HG02763 (cell line): ENCODE measurements at regions not wholly inside any gene's neighbourhood (a gene's known extent, or its start where the extent isn't known, plus 50 kb on each side); places are given as distances from the start of the nearest gene placed in this dataset.
"Not testable (repeated sequence)": the region's sequence is repeated elsewhere in the genome, so short reads cannot be mapped to it uniquely, and the experiment has no call there.

Experiments used
- ATAC-seq: cut with Tn5 transposase; IDR thresholded peaks from one replicate; pipeline ENCODE4 v1.9.1; 2021; ENCODE audit warnings: mild to moderate bottlenecking, moderate library complexity; ENCODE audit not compliant: unreplicated experiment

DNA sequence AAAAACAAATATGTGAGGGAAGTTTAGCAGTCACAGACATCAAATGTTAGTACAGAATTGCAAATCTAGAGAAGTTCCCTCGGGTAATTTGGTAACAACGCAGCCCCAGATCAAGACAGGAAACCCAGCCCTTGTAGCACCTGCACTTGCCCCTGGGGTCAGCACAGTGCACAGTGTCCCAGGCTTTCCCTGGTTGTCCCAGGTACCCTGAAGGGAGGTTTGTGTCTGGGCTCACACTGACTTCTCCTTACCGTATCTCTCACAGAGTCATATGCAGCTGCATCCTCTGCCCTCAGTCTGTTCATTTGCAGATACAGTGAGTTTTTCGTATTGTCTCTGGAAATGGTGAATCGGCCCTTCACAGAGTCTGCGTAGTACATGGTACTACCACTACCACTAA is 528.9 kb downstream of the TMEM121 start:
- no peak for ATAC-seq

DNA sequence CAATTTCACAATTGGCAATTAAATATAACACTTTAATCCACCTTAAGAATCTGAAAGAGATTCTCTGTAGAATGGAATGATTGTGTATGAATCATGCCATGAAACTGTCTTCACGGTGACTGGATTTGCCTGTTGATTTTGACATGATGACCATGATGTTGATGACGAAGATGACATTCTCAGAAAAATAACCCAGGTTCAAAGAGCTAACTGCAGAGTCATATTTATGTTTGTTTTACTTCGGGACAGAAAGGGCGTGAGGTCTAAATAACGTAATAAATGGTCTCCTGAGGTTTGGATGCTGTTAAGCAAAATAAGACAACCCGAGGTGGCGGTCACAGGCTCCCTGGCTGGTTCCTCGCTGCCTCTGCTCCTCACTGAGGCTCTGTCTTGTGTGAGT is 532.0 kb downstream of the TMEM121 start:
- no peak for ATAC-seq

DNA sequence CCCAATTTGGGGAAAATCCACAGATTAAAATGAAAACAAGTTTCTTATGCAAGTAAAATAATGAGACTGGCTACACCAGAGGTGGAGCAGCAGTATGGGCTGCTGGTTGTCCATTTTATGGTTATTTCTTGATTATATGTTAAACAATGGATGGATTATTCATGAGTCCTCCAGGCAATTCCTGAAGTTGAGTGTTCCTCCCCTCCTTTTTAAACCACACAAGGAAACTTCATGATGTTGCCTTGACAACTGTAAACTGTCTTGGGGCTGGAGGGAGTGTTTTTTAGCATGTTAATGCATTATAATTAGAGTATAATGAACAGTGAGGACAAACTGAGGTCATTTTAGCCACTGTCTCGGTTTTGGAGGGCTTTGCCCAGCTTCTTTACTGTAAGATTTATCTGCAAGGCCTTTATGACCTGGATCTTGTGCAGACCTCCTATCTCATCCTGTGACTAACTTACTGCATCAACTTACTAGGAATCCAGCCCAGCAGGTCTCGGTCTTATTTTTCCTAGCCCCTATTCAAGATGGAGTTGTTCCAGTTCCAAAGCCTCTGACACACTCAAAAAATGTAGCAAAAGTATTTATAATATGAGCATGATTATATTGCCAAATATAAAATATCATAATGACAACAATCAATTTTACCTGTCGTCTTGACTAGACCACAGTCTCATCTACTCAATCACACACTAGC is 534.0 kb downstream of the TMEM121 start:
- no peak for ATAC-seq

- not testable (repeated sequence) for ATAC-seq
Observed at GRCh38 chr14:106061877-106062500, 535.6 kb downstream of the TMEM121 start.

GRCh38 chr14:106062502-106063272 is 536.3 kb downstream of the TMEM121 start:
- no peak for ATAC-seq

- ATAC-seq = no peak
Observed at GRCh38 chr14:106067935-106068334, 541.6 kb downstream of the TMEM121 start.

- ATAC-seq = no peak
Observed at GRCh38 chr14:106069804-106070625, 543.6 kb downstream of the TMEM121 start.

DNA sequence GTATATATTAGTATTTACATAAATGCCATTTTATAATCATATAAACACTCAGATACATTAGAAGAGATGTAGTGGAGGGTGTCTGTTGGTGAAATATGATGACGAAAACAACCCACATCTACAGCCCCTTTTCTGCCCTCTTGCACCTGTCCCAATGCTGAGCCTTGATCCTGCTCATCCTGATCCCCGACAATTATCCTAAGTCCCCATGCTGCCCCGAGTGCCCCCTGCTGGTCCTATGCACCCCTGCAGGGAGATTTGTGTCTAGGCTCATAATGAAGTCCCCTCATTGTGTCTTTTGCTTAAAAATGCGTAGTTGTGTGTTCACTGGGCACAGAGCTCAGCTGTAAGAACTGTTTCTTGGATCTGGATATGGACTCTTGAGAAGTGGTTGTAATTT is 554.5 kb downstream of the TMEM121 start:
- no peak for ATAC-seq

DNA sequence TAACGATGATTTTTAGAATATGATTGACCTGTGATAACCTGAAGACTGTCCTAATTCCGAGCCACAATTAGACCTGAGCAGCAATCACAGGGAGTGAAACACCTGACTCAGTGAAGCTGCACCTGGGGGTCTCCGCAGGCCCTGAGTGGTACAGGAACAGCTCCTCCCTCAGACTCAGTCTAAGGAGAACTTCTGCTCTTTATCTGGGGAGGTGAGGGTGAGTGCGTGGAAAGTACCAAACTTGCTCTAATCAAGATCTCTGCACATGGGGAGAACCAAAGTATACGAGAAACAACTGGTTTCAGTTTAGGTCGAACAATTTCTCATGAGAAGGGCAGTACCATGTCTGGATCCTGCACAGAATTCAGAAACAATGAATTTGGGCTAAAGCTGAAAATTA is 555.3 kb downstream of the TMEM121 start:
- ATAC-seq = not testable (repeated sequence)

DNA sequence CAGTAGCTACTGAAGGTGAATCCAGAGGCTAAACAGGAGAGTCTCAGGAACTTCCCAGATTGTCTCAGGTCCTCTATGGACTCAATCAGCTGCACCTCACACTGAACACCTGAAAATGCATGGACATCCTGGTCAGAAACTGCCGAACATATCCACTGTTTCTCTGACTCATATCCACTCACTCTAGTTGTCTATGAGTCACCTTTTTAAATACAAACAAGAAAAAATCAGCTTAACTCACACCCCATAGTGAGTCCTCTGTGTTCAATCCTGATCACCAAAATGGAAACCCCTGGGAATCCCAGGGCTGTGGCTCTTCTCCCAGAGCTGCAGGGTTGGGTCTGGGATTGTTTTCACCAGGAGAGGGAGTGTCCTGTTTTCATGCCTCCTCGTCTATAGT is 556.7 kb downstream of the TMEM121 start:
- ATAC-seq = no peak

GRCh38 chr14:106087837-106088236 is 561.5 kb downstream of the TMEM121 start:
- no peak for ATAC-seq

DNA sequence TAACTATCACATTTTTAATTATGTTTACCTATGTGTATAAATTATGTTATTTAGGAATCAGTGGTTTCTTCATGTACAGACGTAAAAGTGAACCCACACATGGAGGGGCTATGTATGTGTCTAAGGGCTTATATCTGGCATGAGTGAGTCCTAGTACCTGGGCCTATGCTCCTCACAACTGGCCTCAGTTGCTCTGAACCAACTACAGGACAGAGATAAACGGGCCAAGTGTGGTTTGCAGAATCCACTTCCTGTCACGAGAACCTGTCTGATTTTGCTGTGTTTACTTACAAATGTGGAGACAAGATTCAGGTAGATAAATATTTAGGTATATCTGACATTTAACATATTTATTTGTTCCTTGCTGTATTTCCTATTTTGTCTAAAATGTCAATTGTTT is 562.5 kb downstream of the TMEM121 start:
- not testable (repeated sequence) for ATAC-seq

DNA sequence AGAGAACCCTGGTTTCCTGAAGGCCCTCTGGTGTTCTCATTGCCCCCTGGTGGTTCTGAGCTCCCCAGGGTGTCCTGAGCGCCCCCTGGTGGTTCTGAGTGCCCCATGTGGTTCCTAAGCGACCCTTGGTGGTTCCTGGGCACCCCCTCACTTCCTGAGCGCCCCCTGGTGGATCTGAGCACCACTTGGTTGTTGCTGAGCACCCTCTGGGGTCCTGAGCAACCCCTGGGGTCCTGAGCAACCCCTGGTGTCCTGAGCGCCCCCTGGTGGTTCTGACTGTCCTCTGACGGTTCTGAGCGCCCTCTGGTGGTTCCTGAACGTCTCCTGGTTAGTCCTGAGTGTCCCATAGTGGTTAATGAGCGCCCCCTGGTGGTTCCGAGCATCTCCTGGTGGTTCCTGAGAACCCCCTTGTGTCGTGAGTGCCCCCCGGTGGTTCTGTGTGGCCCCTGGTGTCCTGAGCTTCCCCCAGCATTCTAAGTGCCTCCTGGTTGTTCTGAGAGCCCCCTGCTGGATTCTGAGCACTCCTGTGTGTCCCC is 568.3 kb downstream of the TMEM121 start:
- no peak for ATAC-seq

DNA sequence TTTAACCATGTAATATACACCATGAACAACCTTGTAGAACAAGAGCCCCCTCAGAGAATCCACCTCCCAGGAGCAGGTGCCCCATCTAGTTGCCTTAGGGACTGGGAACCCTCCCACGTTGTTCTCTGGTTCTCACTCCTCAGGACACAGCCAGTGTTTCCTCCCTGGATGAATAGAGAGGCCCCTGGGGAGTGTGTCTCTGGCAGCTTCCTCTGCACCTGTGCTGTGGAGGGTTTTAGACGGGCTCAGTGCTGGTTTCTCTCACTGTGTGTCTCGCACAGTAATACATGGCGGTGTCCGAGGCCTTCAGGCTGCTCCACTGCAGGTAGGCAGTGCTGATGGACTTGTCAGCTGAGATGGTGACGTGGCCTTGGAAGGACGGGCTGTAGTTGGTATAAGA is 581.3 kb downstream of the TMEM121 start:
- ATAC-seq = no peak

DNA sequence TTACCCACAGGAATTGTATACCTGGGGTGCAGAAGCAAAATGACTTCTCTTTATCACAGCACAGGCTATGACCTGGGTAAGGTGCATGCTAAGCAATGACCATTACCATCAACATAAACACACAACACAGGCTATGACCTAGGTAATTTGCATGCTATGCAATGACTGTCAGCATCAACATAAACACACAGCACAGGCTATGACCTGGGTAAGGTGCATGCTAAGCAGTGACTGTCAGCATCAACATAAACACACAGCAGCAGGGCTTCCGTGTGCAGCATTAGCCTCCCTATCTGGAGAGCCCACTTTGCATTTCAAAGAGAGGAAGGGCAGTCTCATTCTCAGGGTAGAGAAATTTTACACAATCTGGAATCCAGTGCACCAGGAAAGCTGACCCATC is 583.0 kb downstream of the TMEM121 start:
- no peak for ATAC-seq

GRCh38 chr14:106115401-106115800 is 589.0 kb downstream of the TMEM121 start:
- ATAC-seq = no peak

DNA sequence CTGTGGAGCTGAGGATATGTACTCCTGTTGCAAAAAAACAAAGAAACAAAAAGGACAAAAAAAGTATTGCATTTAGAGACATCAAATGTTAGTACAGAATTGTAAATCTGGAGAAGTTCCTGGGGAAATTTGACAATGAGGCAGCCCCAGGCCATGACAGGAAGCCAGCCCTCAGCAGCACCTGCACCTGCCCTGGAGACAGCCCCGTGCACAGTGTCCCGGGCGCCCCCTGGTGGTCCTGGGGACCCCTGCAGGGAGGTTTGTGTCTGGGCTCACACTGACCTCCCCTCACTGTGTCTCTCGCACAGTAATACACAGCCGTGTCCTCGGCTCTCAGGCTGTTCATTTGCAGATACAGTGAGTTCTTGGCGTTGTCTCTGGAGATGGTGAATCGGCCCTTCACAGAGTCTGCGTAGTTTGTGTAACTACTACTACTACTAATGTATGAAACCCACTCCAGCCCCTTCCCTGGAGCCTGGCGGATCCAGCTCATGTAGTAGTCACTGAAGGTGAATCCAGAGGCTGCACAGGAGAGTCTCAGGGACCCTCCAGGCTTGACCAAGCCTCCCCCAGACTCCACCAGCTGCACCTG is 590.1 kb downstream of the TMEM121 start:
- ATAC-seq = not testable (repeated sequence)

GRCh38 chr14:106120101-106120500 is 593.7 kb downstream of the TMEM121 start:
- no peak for ATAC-seq

DNA sequence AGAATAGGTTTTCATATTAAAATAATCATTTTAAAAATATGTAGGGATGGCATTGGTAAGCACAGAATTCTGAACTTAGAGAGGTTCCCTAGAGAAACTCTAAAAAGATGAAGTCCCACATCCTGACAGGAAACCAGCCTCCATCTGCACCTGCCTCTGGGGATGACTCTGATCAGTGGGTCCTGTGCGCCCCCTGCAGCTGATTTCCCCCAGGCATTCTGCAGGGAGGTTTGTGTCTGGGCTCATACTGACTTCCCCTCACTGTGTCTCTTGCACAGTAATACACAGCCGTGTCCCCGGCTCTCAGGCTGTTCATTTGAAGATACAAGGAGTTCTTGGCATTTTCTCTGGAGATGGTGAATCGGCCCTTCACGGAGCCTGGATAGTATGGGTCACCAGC is 602.9 kb downstream of the TMEM121 start:
- ATAC-seq = no peak

- ATAC-seq = not testable (repeated sequence)
Observed at GRCh38 chr14:106129904-106130661, 603.7 kb downstream of the TMEM121 start.
